Loucy (cell line): ENCODE measurements at regions not wholly inside any gene's neighbourhood (a gene's known extent, or its start where the extent isn't known, plus 50 kb on each side); places are given as distances from the start of the nearest gene placed in this dataset.

Experiments
- H2AFZ ChIP-seq: fragments of 200-600 bp; sonication (generic); 2 replicates; pipeline ENCODE4 v1.6.0; 2016; ENCODE audit warnings: antibody characterized with exemption, mild to moderate bottlenecking, low read length, moderate library complexity
- H3F3A ChIP-seq: fragments of 200-600 bp; 2 replicates; pipeline ENCODE4 v1.6.0; 2016; ENCODE audit warnings: antibody characterized with exemption, low read depth, mild to moderate bottlenecking
- H3K27me3 ChIP-seq: fragments of 200-600 bp; sonication (generic); 2 replicates; pipeline ENCODE4 v1.6.1; 2014; ENCODE audit warnings: low read length, mild to moderate bottlenecking; ENCODE audit not compliant: insufficient read depth, poor library complexity, severe bottlenecking
- H3K36me3 ChIP-seq: fragments of 200-600 bp; sonication (generic); 2 replicates; pipeline ENCODE4 v1.6.1; 2016; ENCODE audit warnings: low read length; ENCODE audit not compliant: insufficient read depth
- H3K4me1 ChIP-seq: fragments of 200-600 bp; sonication (generic); 2 replicates; pipeline ENCODE4 v1.5.1; 2014; ENCODE audit warnings: low read length, mild to moderate bottlenecking; ENCODE audit not compliant: insufficient read depth, poor library complexity, severe bottlenecking
- H3K4me2 ChIP-seq: fragments of 200-600 bp; sonication (generic); 2 replicates; pipeline ENCODE4 v1.6.0; 2014; ENCODE audit warnings: antibody characterized with exemption, low read length, low read depth, mild to moderate bottlenecking; ENCODE audit not compliant: poor library complexity, severe bottlenecking
- H3K4me3 ChIP-seq: fragments of 200-600 bp; sonication (generic); 2 replicates; pipeline ENCODE4 v1.5.1; 2014; ENCODE audit warnings: low read length, mild to moderate bottlenecking, mixed read lengths; ENCODE audit not compliant: poor library complexity, severe bottlenecking
- H3K79me2 ChIP-seq: fragments of 200-600 bp; sonication (generic); 2 replicates; pipeline ENCODE4 v1.6.1; 2014; ENCODE audit warnings: low read length; ENCODE audit not compliant: insufficient read depth
- H3K9ac ChIP-seq: fragments of 200-600 bp; sonication (generic); 2 replicates; pipeline ENCODE4 v1.6.0; 2014; ENCODE audit warnings: mild to moderate bottlenecking, low read depth, low read length, moderate library complexity; ENCODE audit not compliant: poor library complexity, severe bottlenecking
- H3K9me2 ChIP-seq: fragments of 200-600 bp; sonication (generic); replicated peaks from 2 replicates; pipeline ENCODE4 v1.6.1; 2016; ENCODE audit warnings: low read depth, low read length, mixed read lengths
- H3K9me3 ChIP-seq: fragments of 200-600 bp; sonication (generic); 2 replicates; pipeline ENCODE4 v1.6.1; 2014; ENCODE audit warnings: mild to moderate bottlenecking, antibody characterized with exemption, low read length, low read depth; ENCODE audit not compliant: insufficient read depth
- H4K20me1 ChIP-seq: fragments of 200-600 bp; sonication (generic); 2 replicates; pipeline ENCODE4 v1.6.0; 2014; ENCODE audit warnings: antibody characterized with exemption, low read length, mild to moderate bottlenecking; ENCODE audit not compliant: insufficient read depth, poor library complexity, severe bottlenecking
- EZH2phosphoT487 ChIP-seq: fragments of 200-600 bp; IDR thresholded peaks from 2 replicates; pipeline ENCODE4 v1.6.1; 2018; ENCODE audit warnings: antibody characterized with exemption, mild to moderate bottlenecking, moderate library complexity, borderline replicate concordance
- TF ChIP-seq, protein P1 (sequence below): fragments of 200-600 bp; sonication (generic); conservative IDR thresholded peaks from 2 replicates; pipeline ENCODE4 v1.5.1; 2014; ENCODE audit warnings: mild to moderate bottlenecking, antibody characterized with exemption, low read length

- no peaks in the 10 kb centered on the region for H3K27me3 ChIP-seq
- H3F3A ChIP-seq: no peaks in the 10 kb centered on the region
- H3K4me2 ChIP-seq: peak overlapping the region; percentile 40
- no peak overlapping the region for H2AFZ ChIP-seq
- H3K9me3 ChIP-seq: no peaks in the 10 kb centered on the region
- H3K9ac ChIP-seq: no peak overlapping the region
- H4K20me1 ChIP-seq: no peaks in the 10 kb centered on the region
- H3K4me3 ChIP-seq: no peak overlapping the region
- H3K9me2 ChIP-seq: no peaks in the 10 kb centered on the region
- H3K79me2 ChIP-seq: no peaks in the 10 kb centered on the region
- H3K36me3 ChIP-seq: no peaks in the 10 kb centered on the region
- TF ChIP-seq EZH2phosphoT487: no peak
- TF ChIP-seq, protein P1, sequence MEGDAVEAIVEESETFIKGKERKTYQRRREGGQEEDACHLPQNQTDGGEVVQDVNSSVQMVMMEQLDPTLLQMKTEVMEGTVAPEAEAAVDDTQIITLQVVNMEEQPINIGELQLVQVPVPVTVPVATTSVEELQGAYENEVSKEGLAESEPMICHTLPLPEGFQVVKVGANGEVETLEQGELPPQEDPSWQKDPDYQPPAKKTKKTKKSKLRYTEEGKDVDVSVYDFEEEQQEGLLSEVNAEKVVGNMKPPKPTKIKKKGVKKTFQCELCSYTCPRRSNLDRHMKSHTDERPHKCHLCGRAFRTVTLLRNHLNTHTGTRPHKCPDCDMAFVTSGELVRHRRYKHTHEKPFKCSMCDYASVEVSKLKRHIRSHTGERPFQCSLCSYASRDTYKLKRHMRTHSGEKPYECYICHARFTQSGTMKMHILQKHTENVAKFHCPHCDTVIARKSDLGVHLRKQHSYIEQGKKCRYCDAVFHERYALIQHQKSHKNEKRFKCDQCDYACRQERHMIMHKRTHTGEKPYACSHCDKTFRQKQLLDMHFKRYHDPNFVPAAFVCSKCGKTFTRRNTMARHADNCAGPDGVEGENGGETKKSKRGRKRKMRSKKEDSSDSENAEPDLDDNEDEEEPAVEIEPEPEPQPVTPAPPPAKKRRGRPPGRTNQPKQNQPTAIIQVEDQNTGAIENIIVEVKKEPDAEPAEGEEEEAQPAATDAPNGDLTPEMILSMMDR: no peak
- H3K4me1 ChIP-seq: peaks cover 13% of the 10 kb centered on the region
Measured at GRCh38 chr20:1810572-1810925, 84.7 kb upstream of the SIRPA start.

GRCh38 chr20:1809611-1810510, 85.3 kb upstream of the SIRPA start:
- Histone ChIP-seq H3K79me2 (no peaks in the 10 kb centered on the region), H3F3A (no peaks in the 10 kb centered on the region), H2AFZ (no peak overlapping the region), H3K27me3 (peaks cover 3% of the 10 kb centered on the region), H4K20me1 (no peaks in the 10 kb centered on the region), H3K4me1 (peaks cover 13% of the 10 kb centered on the region), H3K36me3 (no peaks in the 10 kb centered on the region), H3K9me2 (no peaks in the 10 kb centered on the region), H3K9me3 (no peaks in the 10 kb centered on the region), H3K9ac (no peak overlapping the region), H3K4me3 (no peak overlapping the region), H3K4me2 (no peak overlapping the region)
- no peak for TF ChIP-seq EZH2phosphoT487
- TF ChIP-seq, protein P1: no peak

DNA sequence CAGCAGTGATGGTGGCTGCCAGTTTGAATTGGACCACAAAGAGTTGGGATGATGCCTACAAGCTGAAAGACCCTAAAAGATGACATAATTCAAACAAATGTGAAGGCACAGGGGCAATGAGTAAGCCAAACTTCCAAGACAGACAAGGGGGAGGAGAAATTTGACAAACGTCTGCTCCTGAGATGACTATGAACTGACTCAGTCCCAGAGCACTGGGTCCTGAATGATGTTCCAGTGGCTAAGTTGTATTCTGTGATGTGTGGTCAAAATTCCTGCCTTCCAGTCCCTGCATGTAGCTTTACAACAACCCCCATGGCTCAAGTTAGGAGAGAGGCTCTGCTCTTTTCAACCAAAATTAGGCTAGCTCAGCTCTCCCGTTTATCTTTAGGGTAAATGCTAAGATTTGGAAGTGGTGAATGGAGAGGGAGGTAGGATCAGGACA, 86.1 kb upstream of the SIRPA start:
- H3K9me3 ChIP-seq: no peaks in the 10 kb centered on the region
- no peak overlapping the region for H3K9ac ChIP-seq
- peaks cover 10% of the 10 kb centered on the region for H3K27me3 ChIP-seq
- H3K9me2 ChIP-seq: no peaks in the 10 kb centered on the region
- no peak overlapping the region for H3K4me2 ChIP-seq
- H3K79me2 ChIP-seq: no peaks in the 10 kb centered on the region
- H2AFZ ChIP-seq: no peak overlapping the region
- H3K4me1 ChIP-seq: peaks cover 13% of the 10 kb centered on the region
- no peaks in the 10 kb centered on the region for H3K36me3 ChIP-seq
- H3F3A ChIP-seq: no peaks in the 10 kb centered on the region
- no peak overlapping the region for H3K4me3 ChIP-seq
- no peaks in the 10 kb centered on the region for H4K20me1 ChIP-seq
- TF ChIP-seq, protein P1: no peak
- TF ChIP-seq EZH2phosphoT487: no peak
